CD14-positive monocyte (primary cell): ENCODE measurements at regions not wholly inside any gene's neighbourhood (a gene's known extent, or its start where the extent isn't known, plus 50 kb on each side); places are given as distances from the start of the nearest gene placed in this dataset.

Experiments
- DNase-seq, 3 donors: peaks; one replicate each; pipeline ENCODE4 v3.0.0-alpha.2; 2011 to 2022
- H2AFZ ChIP-seq: 2 replicates; pipeline ENCODE4 v1.6.0; 2012; ENCODE audit warnings: mild to moderate bottlenecking, low read depth, low read length, inconsistent platforms; ENCODE audit not compliant: insufficient read depth, poor library complexity, severe bottlenecking
- H3K27ac ChIP-seq, 2 donors: 1 replicate in 1 of 2; 2 replicates in 1 of 2; pipeline ENCODE4 v1.5.1; 2012 to 2013; ENCODE audit warnings: low read length in 2 of 2, control low read depth in 1 of 2, inconsistent platforms in 1 of 2, low read depth in 1 of 2, mild to moderate bottlenecking in 1 of 2
- H3K27me3 ChIP-seq, 2 donors: one replicate each; pipeline versions ENCODE4 v1.6.0 to v1.6.1; 2011 to 2013; ENCODE audit warnings: low read length in 2 of 2; ENCODE audit not compliant: control insufficient read depth in 2 of 2, insufficient read depth in 2 of 2
- H3K36me3 ChIP-seq, 2 donors: replicated peaks in 1 of 2; 1 replicate in 1 of 2; 2 replicates in 1 of 2; pipeline versions ENCODE4 v1.5.1 to v1.6.1; 2012 to 2013; ENCODE audit warnings: low read length in 2 of 2, control low read depth in 1 of 2, inconsistent platforms in 1 of 2, mild to moderate bottlenecking in 1 of 2; ENCODE audit not compliant: insufficient read depth in 2 of 2, control insufficient read depth in 1 of 2
- H3K4me1 ChIP-seq, 2 donors: 1 replicate in 1 of 2; 2 replicates in 1 of 2; pipeline versions ENCODE4 v1.5.1 to v1.6.1; 2012 to 2013; ENCODE audit warnings: low read length in 2 of 2, control low read depth in 1 of 2, inconsistent platforms in 1 of 2, mild to moderate bottlenecking in 1 of 2, moderate library complexity in 1 of 2; ENCODE audit not compliant: insufficient read depth in 2 of 2, control insufficient read depth in 1 of 2
- H3K4me2 ChIP-seq: replicated peaks from 2 replicates; pipeline ENCODE3; 2012; ENCODE audit warnings: low read length, moderate library complexity, mild to moderate bottlenecking; ENCODE audit not compliant: poor library complexity, severe bottlenecking; ENCODE audit errors: extremely low read depth
- H3K4me3 ChIP-seq, 3 experiments: fragments of 200-600 bp in 1 of 3; sonication (generic) in 1 of 3; replicated peaks in 1 of 3; 1 replicate in 2 of 3; 2 replicates in 1 of 3; pipeline ENCODE4 v1.5.1; 2011 to 2013; ENCODE audit warnings: low read length in 3 of 3, mild to moderate bottlenecking in 3 of 3, control low read depth in 2 of 3, low read depth in 2 of 3, inconsistent platforms in 1 of 3, moderate library complexity in 1 of 3
- H3K79me2 ChIP-seq: 2 replicates; pipeline ENCODE4 v1.6.0; 2012; ENCODE audit warnings: mild to moderate bottlenecking, control low read depth, inconsistent platforms, low read length, moderate library complexity; ENCODE audit not compliant: insufficient read depth
- H3K9ac ChIP-seq: 2 replicates; pipeline ENCODE4 v1.6.0; 2017; ENCODE audit warnings: low read length, mild to moderate bottlenecking; ENCODE audit not compliant: insufficient read depth, poor library complexity, severe bottlenecking
- H3K9me3 ChIP-seq, 2 donors: replicated peaks in 1 of 2; 1 replicate in 1 of 2; 2 replicates in 1 of 2; pipeline versions ENCODE4 v1.5.1 to v1.6.1; 2012 to 2013; ENCODE audit warnings: low read length in 2 of 2, control low read depth in 1 of 2; ENCODE audit not compliant: control insufficient read depth in 1 of 2, insufficient read depth in 1 of 2
- H4K20me1 ChIP-seq: 2 replicates; pipeline ENCODE4 v1.6.0; 2012; ENCODE audit warnings: mild to moderate bottlenecking, low read length, control low read depth, moderate library complexity; ENCODE audit not compliant: insufficient read depth
- H3K27ac Mint-ChIP-seq, 7 donors: one replicate each; pipeline ENCODE4 v1.8.0; 2020; ENCODE audit warnings: mild to moderate bottlenecking in 7 of 7, mixed read lengths in 7 of 7, moderate library complexity in 6 of 7, inconsistent platforms in 2 of 7
- H3K27me3 Mint-ChIP-seq, 3 donors: one replicate each; pipeline ENCODE4 v1.8.0; 2021 to 2022; ENCODE audit warnings: low read depth in 3 of 3, mild to moderate bottlenecking in 3 of 3, mixed read lengths in 3 of 3, moderate library complexity in 3 of 3, inconsistent platforms in 1 of 3
- H3K36me3 Mint-ChIP-seq, 2 donors: one replicate each; pipeline ENCODE4 v1.8.0; 2020; ENCODE audit warnings: mixed read lengths in 2 of 2, inconsistent platforms in 1 of 2, mild to moderate bottlenecking in 1 of 2
- H3K4me1 Mint-ChIP-seq: one replicate; pipeline ENCODE4 v1.8.0; 2020; ENCODE audit warnings: mild to moderate bottlenecking, mixed read lengths
- H3K4me3 Mint-ChIP-seq, 2 donors: one replicate each; pipeline ENCODE4 v1.8.0; 2020; ENCODE audit warnings: mild to moderate bottlenecking in 2 of 2, mixed read lengths in 2 of 2, moderate library complexity in 1 of 2
- H3K9me3 Mint-ChIP-seq, 7 donors: one replicate each; pipeline ENCODE4 v1.8.0; 2020 to 2022; ENCODE audit warnings: mixed read lengths in 7 of 7, mild to moderate bottlenecking in 6 of 7, moderate library complexity in 6 of 7, inconsistent platforms in 2 of 7
- WGBS: methylation state at CpG from one replicate; pipeline ENCODE4 v1.1.5; 2013; ENCODE audit warnings: missing lambda C conversion rate; ENCODE audit not compliant: insufficient coverage; 5-methylcytosine and 5-hydroxymethylcytosine counted together
- intact Hi-C, 2 donors: fragments of 100-400 bp; cut with micrococcal nuclease; formaldehyde crosslinking; loops; one replicate each; pipeline versions ENCODE4 v1.15.0 to v1.15.1; 2023
- TF ChIP-seq, protein P1 (sequence below): fragments of 200-600 bp; IDR thresholded peaks from one replicate; pipeline ENCODE4 v1.8.0; 2022; ENCODE audit warnings: antibody characterized with exemption, mild to moderate bottlenecking

DNA sequence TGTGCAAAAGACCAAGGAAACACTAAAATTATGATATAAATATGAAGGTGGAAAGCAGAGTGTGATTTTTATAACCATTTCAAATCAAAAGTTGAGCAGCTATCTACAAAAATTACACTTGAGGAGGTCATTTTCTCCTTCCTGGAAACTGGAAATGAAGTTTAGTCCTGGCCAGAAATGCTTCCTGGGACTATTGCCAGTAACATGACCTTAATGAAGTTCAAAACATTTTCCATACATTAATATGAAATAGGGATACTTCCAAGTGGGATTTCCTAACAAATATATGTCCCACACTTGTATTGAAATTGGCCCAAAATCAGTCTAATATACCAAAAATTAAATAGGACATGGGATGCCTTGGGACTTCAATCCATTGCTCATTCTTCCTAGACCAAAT lies 1556.8 kb upstream of the MIR17HG start:
- H3K4me2 ChIP-seq: no peak overlapping the region
- H3K27ac ChIP-seq: no peak overlapping the region
- Mint-ChIP-seq H3K27me3 (no peaks in the 10 kb centered on the region), H3K4me3 (no peak overlapping the region), H3K9me3 (peaks cover 0 to 6% (median 3%) of the 10 kb centered on the region in 7 donors), H3K4me1 (no peaks in the 10 kb centered on the region), H3K27ac (no peak overlapping the region), H3K36me3 (no peaks in the 10 kb centered on the region)
- no peak overlapping the region for H3K4me3 ChIP-seq
- no peaks in the 10 kb centered on the region for H3K79me2 ChIP-seq
- TF ChIP-seq, protein P1, sequence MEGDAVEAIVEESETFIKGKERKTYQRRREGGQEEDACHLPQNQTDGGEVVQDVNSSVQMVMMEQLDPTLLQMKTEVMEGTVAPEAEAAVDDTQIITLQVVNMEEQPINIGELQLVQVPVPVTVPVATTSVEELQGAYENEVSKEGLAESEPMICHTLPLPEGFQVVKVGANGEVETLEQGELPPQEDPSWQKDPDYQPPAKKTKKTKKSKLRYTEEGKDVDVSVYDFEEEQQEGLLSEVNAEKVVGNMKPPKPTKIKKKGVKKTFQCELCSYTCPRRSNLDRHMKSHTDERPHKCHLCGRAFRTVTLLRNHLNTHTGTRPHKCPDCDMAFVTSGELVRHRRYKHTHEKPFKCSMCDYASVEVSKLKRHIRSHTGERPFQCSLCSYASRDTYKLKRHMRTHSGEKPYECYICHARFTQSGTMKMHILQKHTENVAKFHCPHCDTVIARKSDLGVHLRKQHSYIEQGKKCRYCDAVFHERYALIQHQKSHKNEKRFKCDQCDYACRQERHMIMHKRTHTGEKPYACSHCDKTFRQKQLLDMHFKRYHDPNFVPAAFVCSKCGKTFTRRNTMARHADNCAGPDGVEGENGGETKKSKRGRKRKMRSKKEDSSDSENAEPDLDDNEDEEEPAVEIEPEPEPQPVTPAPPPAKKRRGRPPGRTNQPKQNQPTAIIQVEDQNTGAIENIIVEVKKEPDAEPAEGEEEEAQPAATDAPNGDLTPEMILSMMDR: no peak
- intact Hi-C loops: no loop called here
- H3K27me3 ChIP-seq: no peaks in the 10 kb centered on the region
- H3K36me3 ChIP-seq: no peaks in the 10 kb centered on the region
- H2AFZ ChIP-seq: no peak overlapping the region
- no peaks in the 10 kb centered on the region for H3K9me3 ChIP-seq
- no peak overlapping the region for H3K9ac ChIP-seq
- no peaks in the 10 kb centered on the region for H3K4me1 ChIP-seq
- H4K20me1 ChIP-seq: no peaks in the 10 kb centered on the region
- DNase-seq: no peak

- Mint-ChIP-seq H3K36me3 (no peaks in the 10 kb centered on the region), H3K27me3 (no peaks in the 10 kb centered on the region), H3K27ac (no peak overlapping the region), H3K4me1 (no peaks in the 10 kb centered on the region), H3K9me3 (peaks cover 0 to 7% (median 2%) of the 10 kb centered on the region in 7 donors), H3K4me3 (no peak overlapping the region)
- Histone ChIP-seq H3K27me3 (no peaks in the 10 kb centered on the region), H3K4me3 (no peak overlapping the region), H3K4me1 (no peaks in the 10 kb centered on the region), H3K36me3 (no peaks in the 10 kb centered on the region), H3K9me3 (no peaks in the 10 kb centered on the region), H3K79me2 (no peaks in the 10 kb centered on the region), H3K9ac (no peak overlapping the region), H4K20me1 (no peaks in the 10 kb centered on the region), H3K4me2 (no peak overlapping the region), H3K27ac (no peak overlapping the region), H2AFZ (no peak overlapping the region)
- no CpG with 5 or more reads among the region's 2 CpGs for WGBS
- no peak for DNase-seq
- TF ChIP-seq, protein P1: no peak
- intact Hi-C loops: no loop called here
These were observed 1555.4 kb upstream of the MIR17HG start for GRCh38 chr13:89791971-89792630.
